Tibial nerve (tissue), 4 donors: ENCODE measurements at regions not wholly inside any gene's neighbourhood (a gene's known extent, or its start where the extent isn't known, plus 50 kb on each side); places are given as distances from the start of the nearest gene placed in this dataset.

ENCODE experiments used
- DNase-seq, 2 donors: peaks; one replicate each; pipeline ENCODE4 v3.0.0-alpha.2; 2019; ENCODE audit warnings: low spot score in 2 of 2
- H3K27ac ChIP-seq, 4 donors: fragments of 200-600 bp; sonication (generic) in 3 of 4; one replicate each; pipeline ENCODE4 v1.5.1; 2017 to 2019; ENCODE audit warnings: mild to moderate bottlenecking in 1 of 4
- H3K27me3 ChIP-seq, 2 donors: fragments of 200-600 bp; sonication (generic) in 1 of 2; one replicate each; pipeline versions ENCODE4 v1.5.1 to v1.6.0; 2017 to 2019
- H3K36me3 ChIP-seq, 3 donors: fragments of 200-600 bp; sonication (generic); one replicate each; pipeline ENCODE4 v1.5.1; 2018 to 2019
- H3K4me1 ChIP-seq, 4 donors: fragments of 200-600 bp; sonication (generic) in 3 of 4; one replicate each; pipeline ENCODE4 v1.5.1; 2017 to 2019
- H3K4me3 ChIP-seq, 4 donors: fragments of 200-600 bp; sonication (generic) in 3 of 4; one replicate each; pipeline ENCODE4 v1.5.1; 2017 to 2019; ENCODE audit warnings: mild to moderate bottlenecking in 1 of 4, moderate library complexity in 1 of 4
- H3K9me3 ChIP-seq, 4 donors: fragments of 200-600 bp; sonication (generic) in 3 of 4; one replicate each; pipeline ENCODE4 v1.5.1; 2017 to 2019
- CTCF ChIP-seq, 5 experiments: fragments of 200-600 bp in 3 of 5; fragments of 450-650 bp in 2 of 5; sonication (generic) in 3 of 5; IDR thresholded peaks; one replicate each; pipeline ENCODE4 v1.5.1; 2016 to 2019; ENCODE audit warnings: antibody characterized with exemption in 5 of 5, mild to moderate bottlenecking in 3 of 5, moderate library complexity in 2 of 5
- EP300 ChIP-seq, 2 donors: sonication (generic); formaldehyde crosslinking; IDR thresholded peaks; one replicate each; pipeline ENCODE4 v1.6.1; 2017; ENCODE audit warnings: antibody characterized with exemption in 2 of 2, mild to moderate bottlenecking in 1 of 2
- POLR2A ChIP-seq, 2 donors: fragments of 450-650 bp; IDR thresholded peaks; one replicate each; pipeline ENCODE4 v1.6.1; 2017; ENCODE audit warnings: antibody characterized with exemption in 2 of 2, mild to moderate bottlenecking in 2 of 2, moderate library complexity in 2 of 2
- WGBS, 2 donors: methylation state at CpG; one replicate each; pipeline ENCODE4 v1.1.5; 2018; 5-methylcytosine and 5-hydroxymethylcytosine counted together

GRCh38 chr5:104273725-104274124 is 711.1 kb upstream of the NUDT12 start:
- no peak for DNase-seq
- Histone ChIP-seq H3K27ac (no peak overlapping the region), H3K9me3 (no peaks in the 10 kb centered on the region), H3K4me3 (no peak overlapping the region), H3K4me1 (no peaks in the 10 kb centered on the region), H3K36me3 (no peaks in the 10 kb centered on the region), H3K27me3 (no peaks in the 10 kb centered on the region)
- WGBS, 2 donors = 76 to 85% methylated on average over 2 of the region's 2 CpGs
- TF ChIP-seq CTCF (IDR thresholded peaks at IDR 0.05) = no peak
- TF ChIP-seq EP300 (IDR thresholded peaks at IDR 0.05) = no peak
- no peak for TF ChIP-seq POLR2A (IDR thresholded peaks at IDR 0.05)

- H3K36me3 ChIP-seq = no peaks in the 10 kb centered on the region
- no peak overlapping the region for H3K27ac ChIP-seq
- no peaks in the 10 kb centered on the region for H3K4me1 ChIP-seq
- no peak for DNase-seq
- no peaks in the 10 kb centered on the region for H3K9me3 ChIP-seq
- WGBS, 2 donors = 29 to 36% methylated on average over 3 of the region's 3 CpGs
- TF ChIP-seq POLR2A (IDR thresholded peaks at IDR 0.05) (no peak), CTCF (IDR thresholded peaks at IDR 0.05) (no peak), EP300 (IDR thresholded peaks at IDR 0.05) (no peak)
- no peaks in the 10 kb centered on the region for H3K27me3 ChIP-seq
- no peak overlapping the region for H3K4me3 ChIP-seq
Measured at GRCh38 chr5:104267320-104268015, 704.9 kb upstream of the NUDT12 start.

- Histone ChIP-seq H3K9me3 (no peaks in the 10 kb centered on the region), H3K36me3 (no peaks in the 10 kb centered on the region), H3K4me3 (no peak overlapping the region), H3K27ac (no peak overlapping the region), H3K4me1 (no peaks in the 10 kb centered on the region), H3K27me3 (no peaks in the 10 kb centered on the region)
- no peak for TF ChIP-seq EP300 (IDR thresholded peaks at IDR 0.05)
- TF ChIP-seq CTCF (IDR thresholded peaks at IDR 0.05) = no peak
- no peak for TF ChIP-seq POLR2A (IDR thresholded peaks at IDR 0.05)
- DNase-seq = no peak
- WGBS, 2 donors = 47 to 97% methylated on average over 1 of the region's 1 CpG
Measured at GRCh38 chr5:104266161-104266560, 703.6 kb upstream of the NUDT12 start.

GRCh38 chr5:104265531-104266140 is 703.0 kb upstream of the NUDT12 start:
- H3K4me1 ChIP-seq = no peaks in the 10 kb centered on the region
- WGBS, 2 donors = 82 to 94% methylated on average over 1 of the region's 1 CpG

More at GRCh38 chr5:104265531-104266140, 703.0 kb upstream of the NUDT12 start:
- H3K36me3 ChIP-seq = no peaks in the 10 kb centered on the region
- no peaks in the 10 kb centered on the region for H3K27me3 ChIP-seq
- H3K27ac ChIP-seq = no peak overlapping the region
- no peaks in the 10 kb centered on the region for H3K9me3 ChIP-seq
- no peak for DNase-seq
- TF ChIP-seq CTCF (IDR thresholded peaks at IDR 0.05) = no peak
- no peak for TF ChIP-seq POLR2A (IDR thresholded peaks at IDR 0.05)
- no peak for TF ChIP-seq EP300 (IDR thresholded peaks at IDR 0.05)
- H3K4me3 ChIP-seq = no peak overlapping the region
